K562 (cell line): ENCODE measurements at regions not wholly inside any gene's neighbourhood (a gene's known extent, or its start where the extent isn't known, plus 50 kb on each side); places are given as distances from the start of the nearest gene placed in this dataset.

Experiments used
- ATAC-seq: fragments of 200-7000 bp; cut with Tn5 transposase; 3 replicates; pipeline ENCODE4 v1.9.1; 2020; ENCODE audit warnings: moderate library complexity
- BruUV-seq: library from RNA; stranded (reverse); fragments of 400-500 nt; replicated peaks from 2 replicates; lab custom pipeline; 2021; lab: Mats Ljungman, UMichigan
- CTCF ChIA-PET: fragments of 300-600 bp; formaldehyde crosslinking; extraction: SDS; loops from one replicate; lab custom pipeline; 2021; ENCODE audit warnings: low intra/inter-chr PET ratio; lab: Yijun Ruan, JAX
- POLR2A ChIA-PET: fragments of 300-600, 350-650 bp; sonication (Branson Sonifier 250); formaldehyde crosslinking; extraction: SDS; loops from one replicate; lab custom pipeline; 2021; ENCODE audit warnings: antibody characterized with exemption, inconsistent platforms; lab: Yijun Ruan, JAX
- DNase-seq, 4 experiments: peaks; one replicate each; pipeline versions ENCODE4 v3.0.0 to v3.0.0-alpha.2; 2011 to 2018; ENCODE audit warnings: low spot score in 3 of 4, mixed read lengths in 3 of 4; ENCODE audit errors: extremely low read depth in 1 of 4
- FAIRE-seq: peaks from 2 replicates; lab custom pipeline; 2011; peaks lifted over from hg19 to GRCh38; lab: Jason Lieb, UNC
- H2AFZ ChIP-seq: 2 replicates; pipeline ENCODE4 v1.6.0; 2011; ENCODE audit warnings: low read depth, low read length, control low read depth, inconsistent platforms
- H3K27ac ChIP-seq: fragments of 200-600 bp; 3 replicates; pipeline ENCODE4 v1.8.0; 2011; ENCODE audit warnings: low read depth, mild to moderate bottlenecking, control low read depth, inconsistent platforms, low read length, moderate library complexity, mixed read lengths; ENCODE audit errors: extremely low read depth
- H3K27me3 ChIP-seq, 2 experiments: fragments of 300-600 bp in 1 of 2; 2 replicates in 1 of 2; 3 replicates in 1 of 2; pipeline versions ENCODE4 v1.6.0 to v1.8.0; 2011; ENCODE audit warnings: inconsistent platforms in 2 of 2, low read length in 2 of 2, mild to moderate bottlenecking in 1 of 2, mixed read lengths in 1 of 2, moderate library complexity in 1 of 2; ENCODE audit not compliant: control insufficient read depth in 2 of 2, insufficient read depth in 2 of 2
- H3K36me3 ChIP-seq: fragments of 300-600 bp; 3 replicates; pipeline ENCODE4 v1.8.0; 2011; ENCODE audit warnings: mild to moderate bottlenecking, low read length, inconsistent platforms; ENCODE audit not compliant: control insufficient read depth, insufficient read depth
- H3K4me1 ChIP-seq, 2 experiments: fragments of 200-600 bp in 1 of 2; replicated peaks in 1 of 2; 2 replicates in 1 of 2; 3 replicates in 1 of 2; pipeline versions ENCODE4 v1.5.1 to v1.8.0; 2011; ENCODE audit warnings: inconsistent platforms in 2 of 2, low read length in 2 of 2, mild to moderate bottlenecking in 1 of 2, mixed read lengths in 1 of 2, moderate library complexity in 1 of 2; ENCODE audit not compliant: control insufficient read depth in 2 of 2, insufficient read depth in 2 of 2
- H3K4me2 ChIP-seq: 2 replicates; pipeline ENCODE4 v1.6.1; 2011; ENCODE audit warnings: low read length, control low read depth, inconsistent platforms, mixed read lengths; ENCODE audit not compliant: insufficient read depth
- H3K4me3 ChIP-seq: fragments of 200-600 bp; sonication (generic), shearing (Covaris generic); 2 replicates; pipeline ENCODE4 v1.5.1; 2016; ENCODE audit warnings: control low read depth, inconsistent platforms
- H3K79me2 ChIP-seq: fragments of 200-600 bp; 3 replicates; pipeline ENCODE4 v1.8.0; 2011; ENCODE audit warnings: low read length, inconsistent platforms; ENCODE audit not compliant: control insufficient read depth, insufficient read depth
- H3K9ac ChIP-seq, 2 experiments: 2 replicates each; pipeline versions ENCODE4 v1.6.0 to v1.6.1; 2011; ENCODE audit warnings: low read depth in 2 of 2, low read length in 2 of 2, control low read depth in 1 of 2, inconsistent platforms in 1 of 2, mild to moderate bottlenecking in 1 of 2, mixed read lengths in 1 of 2; ENCODE audit not compliant: insufficient read depth in 1 of 2
- H3K9me1 ChIP-seq: one replicate; pipeline ENCODE4 v1.6.0; 2011; ENCODE audit warnings: inconsistent platforms, mild to moderate bottlenecking, low read length, moderate library complexity; ENCODE audit not compliant: control insufficient read depth, insufficient read depth
- H3K9me3 ChIP-seq: replicated peaks from 2 replicates; pipeline ENCODE4 v1.5.1; 2011; ENCODE audit warnings: low read depth, low read length, inconsistent platforms; ENCODE audit not compliant: control insufficient read depth, insufficient read depth
- H4K20me1 ChIP-seq: replicated peaks from 2 replicates; pipeline ENCODE4 v1.6.1; 2011; ENCODE audit warnings: low read length, inconsistent platforms, mixed read lengths; ENCODE audit not compliant: control insufficient read depth, insufficient read depth
- ATF3 ChIP-seq, 2 experiments: fragments of 450-650 bp in 1 of 2; sonication (generic) in 1 of 2; formaldehyde crosslinking in 1 of 2; IDR thresholded peaks in 1 of 2; conservative IDR thresholded peaks in 1 of 2; 2 replicates each; pipeline versions ENCODE4 v1.6.1 to v1.8.1; 2016 to 2023; ENCODE audit warnings: mild to moderate bottlenecking in 2 of 2, moderate library complexity in 2 of 2, inconsistent platforms in 1 of 2, missing genetic modification reagents in 1 of 2
- BRF1 ChIP-seq: IDR thresholded peaks from 3 replicates; pipeline ENCODE4 v1.6.1; 2011; ENCODE audit warnings: borderline replicate concordance, mild to moderate bottlenecking; ENCODE audit not compliant: insufficient read length; ENCODE audit errors: extremely low read depth
- DDX20 ChIP-seq: fragments of 450-650 bp; IDR thresholded peaks from 2 replicates; pipeline ENCODE4 v1.6.1; 2016; ENCODE audit warnings: missing genetic modification characterization, low read depth, mild to moderate bottlenecking, missing compliant biosample characterization, moderate library complexity
- NCOA2 ChIP-seq, 2 experiments: fragments of 450-650 bp; IDR thresholded peaks; 2 replicates each; pipeline ENCODE4 v1.6.1; 2018; ENCODE audit warnings: mild to moderate bottlenecking in 2 of 2, moderate library complexity in 1 of 2; ENCODE audit not compliant: partially characterized antibody in 2 of 2
- SNRNP70 ChIP-seq: fragments of 200-400 bp; formaldehyde crosslinking; optimal IDR thresholded peaks from 2 replicates; pipeline ENCODE3; 2017; ENCODE audit warnings: low read depth, low read length
- ZNF780A ChIP-seq: fragments of 250-450 bp; sonication (Bioruptor Pico); IDR thresholded peaks from 2 replicates; pipeline ENCODE4 v1.5.0; 2021; ENCODE audit warnings: mild to moderate bottlenecking
- WGBS: fragments of 100-300 bp; shearing (Covaris generic); methylation state at CpG from one replicate; pipeline ENCODE4 v1.1.6; 2016; ENCODE audit warnings: low coverage, mixed read lengths; ENCODE audit not compliant: insufficient coverage; ENCODE audit errors: missing lambda C conversion rate; 5-methylcytosine and 5-hydroxymethylcytosine counted together
- in situ Hi-C: fragments of 300-500 bp; cut with MboI; formaldehyde crosslinking; loops from 4 replicates; pipeline ENCODE4 v1.15.0; 2018; ENCODE audit warnings: inconsistent platforms, mixed read lengths
- intact Hi-C: fragments of 100-400 bp; cut with micrococcal nuclease; formaldehyde crosslinking; loops from 2 replicates; pipeline ENCODE4 v1.14.2; 2022

GRCh38 chr22:27311698-27312550 is 489.6 kb downstream of the MN1 start:
- H3K79me2 ChIP-seq, result no peaks in the 10 kb centered on the region
- H4K20me1 ChIP-seq, result peaks cover 6% of the 10 kb centered on the region
- no peak for TF ChIP-seq ATF3 (IDR thresholded peaks at IDR 0.05)
- no peak for TF ChIP-seq ATF3 (CRISPR knock-in tag; conservative IDR thresholded peaks at IDR 0.05)
- TF ChIP-seq SNRNP70, result no peak
- no peak for TF ChIP-seq NCOA2 (IDR thresholded peaks at IDR 0.05; ENCODE audit: partially characterized antibody in 2 of 2)
- TF ChIP-seq ZNF780A (CRISPR knock-in tag), result no peak
- TF ChIP-seq DDX20, result no peak
- TF ChIP-seq BRF1, result no peak
- no peak for DNase-seq
- no peak for FAIRE-seq
- H3K27ac ChIP-seq, result no peak overlapping the region
- no peaks in the 10 kb centered on the region for H3K9me3 ChIP-seq
- ATAC-seq, result no peak
- peaks cover 0 to 16% of the 10 kb centered on the region in 2 experiments; a peak in 3 of 5 replicates for H3K4me1 ChIP-seq
- H3K9me1 ChIP-seq, result no peaks in the 10 kb centered on the region
- BruUV-seq, result no TSS peak
- no peak overlapping the region for H3K4me2 ChIP-seq
- no peak overlapping the region for H3K9ac ChIP-seq
- in situ Hi-C loops, result no loop called here
- POLR2A ChIA-PET, result no interaction called here
- H3K36me3 ChIP-seq, result no peaks in the 10 kb centered on the region
- no peak overlapping the region for H2AFZ ChIP-seq
- intact Hi-C loops, result no loop called here
- 11% methylated on average over 11 of the region's 16 CpGs for WGBS
- H3K4me3 ChIP-seq, result no peak overlapping the region
- CTCF ChIA-PET, result no interaction called here
- H3K27me3 ChIP-seq, result peaks cover 0 to 14% of the 10 kb centered on the region in 2 experiments; a peak in 3 of 5 replicates
